ENCODE measurements at regions not wholly inside any gene's neighbourhood (a gene's known extent, or its start where the extent isn't known, plus 50 kb on each side); places are given as distances from the start of the nearest gene placed in this dataset.
A peak's percentile ranks its signal among the peaks of the same experiment; 100 is the strongest.

DNA sequence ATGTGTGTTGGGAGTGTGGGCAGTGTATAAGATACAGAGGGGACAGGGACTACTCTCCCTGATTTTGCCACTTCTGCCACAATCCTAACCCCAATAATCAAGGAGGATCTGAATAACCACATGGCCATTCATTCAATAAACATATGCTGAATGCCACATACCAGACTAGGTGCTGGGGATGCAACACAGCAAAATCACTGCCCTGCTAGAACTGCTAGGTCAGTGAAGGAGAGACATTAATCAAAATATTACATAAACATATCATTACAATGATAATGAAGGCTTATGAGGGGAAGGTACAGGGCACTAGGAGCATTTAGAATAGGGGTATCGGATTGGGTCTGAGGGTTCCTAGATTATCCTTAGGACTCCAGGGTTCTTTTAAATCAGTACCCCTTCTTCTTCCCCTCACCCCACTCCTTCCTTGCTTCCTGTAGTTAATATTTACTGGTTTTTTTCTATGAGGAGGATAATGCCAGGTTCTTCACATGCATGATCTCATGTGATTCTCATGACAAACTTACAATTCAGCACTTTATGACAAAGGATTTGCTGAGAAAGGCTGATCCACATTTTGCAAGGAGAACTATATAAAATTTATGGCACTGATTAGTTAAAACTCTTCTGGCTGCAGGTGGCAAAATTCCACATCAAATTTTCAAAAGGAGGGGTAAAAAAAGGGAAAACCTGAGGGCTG lies 56.4 kb upstream of the PCBP1 start:
- H3K9me3 Mint-ChIP-seq: no peaks in the 10 kb centered on the region
- peak overlapping the region; percentile 34 for H3K27ac ChIP-seq (ENCODE audit: low read depth)
- no peak for ATAC-seq
- no peaks in the 10 kb centered on the region for H3K79me2 ChIP-seq (replicated peaks; ENCODE audit: insufficient read depth)
- no peak for DNase-seq (ENCODE audit: low spot score)
- H3K4me1 ChIP-seq (ENCODE audit: insufficient read depth): peaks cover 14% of the 10 kb centered on the region
- H3K36me3 Mint-ChIP-seq (ENCODE audit: low read depth): peaks cover 7% of the 10 kb centered on the region; the same call in 2 of the 3 replicates
- TF ChIP-seq POLR2AphosphoS5 (IDR thresholded peaks at IDR 0.05; ENCODE audit: low read depth): no peak
- TF ChIP-seq EZH2phosphoT487 (IDR thresholded peaks at IDR 0.05; ENCODE audit: unreplicated experiment): no peak
- TF ChIP-seq, protein P1, sequence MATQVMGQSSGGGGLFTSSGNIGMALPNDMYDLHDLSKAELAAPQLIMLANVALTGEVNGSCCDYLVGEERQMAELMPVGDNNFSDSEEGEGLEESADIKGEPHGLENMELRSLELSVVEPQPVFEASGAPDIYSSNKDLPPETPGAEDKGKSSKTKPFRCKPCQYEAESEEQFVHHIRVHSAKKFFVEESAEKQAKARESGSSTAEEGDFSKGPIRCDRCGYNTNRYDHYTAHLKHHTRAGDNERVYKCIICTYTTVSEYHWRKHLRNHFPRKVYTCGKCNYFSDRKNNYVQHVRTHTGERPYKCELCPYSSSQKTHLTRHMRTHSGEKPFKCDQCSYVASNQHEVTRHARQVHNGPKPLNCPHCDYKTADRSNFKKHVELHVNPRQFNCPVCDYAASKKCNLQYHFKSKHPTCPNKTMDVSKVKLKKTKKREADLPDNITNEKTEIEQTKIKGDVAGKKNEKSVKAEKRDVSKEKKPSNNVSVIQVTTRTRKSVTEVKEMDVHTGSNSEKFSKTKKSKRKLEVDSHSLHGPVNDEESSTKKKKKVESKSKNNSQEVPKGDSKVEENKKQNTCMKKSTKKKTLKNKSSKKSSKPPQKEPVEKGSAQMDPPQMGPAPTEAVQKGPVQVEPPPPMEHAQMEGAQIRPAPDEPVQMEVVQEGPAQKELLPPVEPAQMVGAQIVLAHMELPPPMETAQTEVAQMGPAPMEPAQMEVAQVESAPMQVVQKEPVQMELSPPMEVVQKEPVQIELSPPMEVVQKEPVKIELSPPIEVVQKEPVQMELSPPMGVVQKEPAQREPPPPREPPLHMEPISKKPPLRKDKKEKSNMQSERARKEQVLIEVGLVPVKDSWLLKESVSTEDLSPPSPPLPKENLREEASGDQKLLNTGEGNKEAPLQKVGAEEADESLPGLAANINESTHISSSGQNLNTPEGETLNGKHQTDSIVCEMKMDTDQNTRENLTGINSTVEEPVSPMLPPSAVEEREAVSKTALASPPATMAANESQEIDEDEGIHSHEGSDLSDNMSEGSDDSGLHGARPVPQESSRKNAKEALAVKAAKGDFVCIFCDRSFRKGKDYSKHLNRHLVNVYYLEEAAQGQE (IDR thresholded peaks at IDR 0.05; ENCODE audit: unreplicated experiment): no peak
- TF ChIP-seq, protein P2, sequence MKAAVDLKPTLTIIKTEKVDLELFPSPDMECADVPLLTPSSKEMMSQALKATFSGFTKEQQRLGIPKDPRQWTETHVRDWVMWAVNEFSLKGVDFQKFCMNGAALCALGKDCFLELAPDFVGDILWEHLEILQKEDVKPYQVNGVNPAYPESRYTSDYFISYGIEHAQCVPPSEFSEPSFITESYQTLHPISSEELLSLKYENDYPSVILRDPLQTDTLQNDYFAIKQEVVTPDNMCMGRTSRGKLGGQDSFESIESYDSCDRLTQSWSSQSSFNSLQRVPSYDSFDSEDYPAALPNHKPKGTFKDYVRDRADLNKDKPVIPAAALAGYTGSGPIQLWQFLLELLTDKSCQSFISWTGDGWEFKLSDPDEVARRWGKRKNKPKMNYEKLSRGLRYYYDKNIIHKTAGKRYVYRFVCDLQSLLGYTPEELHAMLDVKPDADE (IDR thresholded peaks at IDR 0.05): no peak
- no peak for TF ChIP-seq NANOG (IDR thresholded peaks at IDR 0.05; ENCODE audit: borderline replicate concordance)
- no peak for TF ChIP-seq CREB1 (CRISPR knock-in tag; IDR thresholded peaks at IDR 0.05; ENCODE audit: low read depth)
- TF ChIP-seq STAT1 (IDR thresholded peaks at IDR 0.05; ENCODE audit: unreplicated experiment): no peak
- TF ChIP-seq JUNB (IDR thresholded peaks at IDR 0.05; ENCODE audit: unreplicated experiment): no peak
- no peak for TF ChIP-seq EZH2 (IDR thresholded peaks at IDR 0.05; ENCODE audit: low read depth, unreplicated experiment)
- H3K4me2 ChIP-seq: no peak overlapping the region
- H3K4me3 ChIP-seq: no peak overlapping the region
- H3K36me3 ChIP-seq (ENCODE audit: insufficient read depth): no peaks in the 10 kb centered on the region
- no peaks in the 10 kb centered on the region; the same call in 1 of the 2 replicates for H3K9me2 ChIP-seq (ENCODE audit: insufficient read depth)
- 0 out of 2 replicates have a peak, but pooled peaks cover 3% of the 10 kb centered on the region for H3F3A ChIP-seq (replicated peaks; ENCODE audit: low read depth)
- peak overlapping the region; percentile 96 for H3K27ac Mint-ChIP-seq
- no peaks in the 10 kb centered on the region for H4K20me1 ChIP-seq (replicated peaks; ENCODE audit: insufficient read depth)
- H3K27me3 Mint-ChIP-seq (ENCODE audit: insufficient read depth, low read depth, poor library complexity): no peaks in the 10 kb centered on the region
- no peak overlapping the region for H3K4me3 Mint-ChIP-seq
- peaks cover 22% of the 10 kb centered on the region for H3K4me1 Mint-ChIP-seq
- H3K27me3 ChIP-seq (ENCODE audit: insufficient read depth): no peaks in the 10 kb centered on the region
- no peak overlapping the region for H2AFZ ChIP-seq

GRCh38 chr2:70029814-70030409 lies 57.4 kb upstream of the PCBP1 start:
- H3K4me1 Mint-ChIP-seq: peaks cover 22% of the 10 kb centered on the region
- H3F3A ChIP-seq (replicated peaks; ENCODE audit: low read depth): no peaks in the 10 kb centered on the region
- DNase-seq (ENCODE audit: low spot score) (peak; percentile 80), ATAC-seq (peak; percentile 97)
- H3K36me3 Mint-ChIP-seq (ENCODE audit: low read depth): peaks cover 7% of the 10 kb centered on the region; the same call in 2 of the 3 replicates
- H3K9me3 Mint-ChIP-seq: no peaks in the 10 kb centered on the region
- H3K79me2 ChIP-seq (replicated peaks; ENCODE audit: insufficient read depth): no peaks in the 10 kb centered on the region
- H2AFZ ChIP-seq: peak overlapping the region; percentile 1; the same call in 1 of the 2 replicates
- no peaks in the 10 kb centered on the region for H3K27me3 ChIP-seq (ENCODE audit: insufficient read depth)
- no peak overlapping the region for H3K4me3 ChIP-seq
- no peak overlapping the region for H3K4me3 Mint-ChIP-seq
- no peaks in the 10 kb centered on the region for H3K27me3 Mint-ChIP-seq (ENCODE audit: insufficient read depth, low read depth, poor library complexity)
- H3K27ac Mint-ChIP-seq: peak overlapping the region; percentile 96
- H3K36me3 ChIP-seq (ENCODE audit: insufficient read depth): no peaks in the 10 kb centered on the region
- peaks cover 14% of the 10 kb centered on the region for H3K4me1 ChIP-seq (ENCODE audit: insufficient read depth)
- TF ChIP-seq ZNF462 (CRISPR knock-in tag; IDR thresholded peaks at IDR 0.05) (no peak), CREB1 (CRISPR knock-in tag; IDR thresholded peaks at IDR 0.05; ENCODE audit: low read depth) (peak; percentile 62)
- no peaks in the 10 kb centered on the region; the same call in 1 of the 2 replicates for H3K9me2 ChIP-seq (ENCODE audit: insufficient read depth)
- peak overlapping the region; percentile 15 for H3K4me2 ChIP-seq
- no peaks in the 10 kb centered on the region for H4K20me1 ChIP-seq (replicated peaks; ENCODE audit: insufficient read depth)
- peak overlapping the region; percentile 34 for H3K27ac ChIP-seq (ENCODE audit: low read depth)
